ENCODE measurements at regions not wholly inside any gene's neighbourhood (a gene's known extent, or its start where the extent isn't known, plus 50 kb on each side); places are given as distances from the start of the nearest gene placed in this dataset.
"Not testable (repeated sequence)": the region's sequence is repeated elsewhere in the genome, so short reads cannot be mapped to it uniquely, and the experiment has no call there.

- Mint-ChIP-seq H3K4me1 (no peaks in the 10 kb centered on the region), H3K9me3 (no peaks in the 10 kb centered on the region), H3K27me3 (ENCODE audit: low read depth) (peaks cover 4% of the 10 kb centered on the region), H3K4me3 (no peak overlapping the region), H3K36me3 (ENCODE audit: low read depth) (no peaks in the 10 kb centered on the region), H3K27ac (no peak overlapping the region)
- TF ChIP-seq CTCF (IDR thresholded peaks at IDR 0.05; ENCODE audit: unreplicated experiment in 3 of 3): no peak
These were observed 163.0 kb upstream of the DAB1 start for GRCh38 chr1:57586842-57587241.

GRCh38 chr1:57578680-57579079, 154.8 kb upstream of the DAB1 start:
- Mint-ChIP-seq H3K27ac (no peak overlapping the region), H3K9me3 (no peaks in the 10 kb centered on the region), H3K27me3 (ENCODE audit: low read depth) (no peaks in the 10 kb centered on the region), H3K36me3 (ENCODE audit: low read depth) (no peaks in the 10 kb centered on the region), H3K4me1 (no peaks in the 10 kb centered on the region), H3K4me3 (no peak overlapping the region)
- TF ChIP-seq CTCF (IDR thresholded peaks at IDR 0.05; ENCODE audit: unreplicated experiment in 3 of 3): no peak

- H3K4me3 Mint-ChIP-seq: no peak overlapping the region
- H3K36me3 Mint-ChIP-seq (ENCODE audit: low read depth): no peaks in the 10 kb centered on the region
- H3K27me3 Mint-ChIP-seq (ENCODE audit: low read depth): no peaks in the 10 kb centered on the region
These were observed 154.2 kb upstream of the DAB1 start for GRCh38 chr1:57578099-57578498.

GRCh38 chr1:57576756-57577155, 152.9 kb upstream of the DAB1 start:
- no peak for TF ChIP-seq CTCF (IDR thresholded peaks at IDR 0.05; ENCODE audit: unreplicated experiment in 3 of 3)
- H3K27ac Mint-ChIP-seq: no peak overlapping the region

More at GRCh38 chr1:57578099-57578498, 154.2 kb upstream of the DAB1 start:
- Mint-ChIP-seq H3K4me1 (no peaks in the 10 kb centered on the region), H3K27ac (no peak overlapping the region), H3K9me3 (no peaks in the 10 kb centered on the region)
- TF ChIP-seq CTCF (IDR thresholded peaks at IDR 0.05; ENCODE audit: unreplicated experiment in 3 of 3): no peak

GRCh38 chr1:57572016-57572415, 148.2 kb upstream of the DAB1 start:
- no peak for TF ChIP-seq CTCF (IDR thresholded peaks at IDR 0.05; ENCODE audit: unreplicated experiment in 3 of 3)
- Mint-ChIP-seq H3K27ac (no peak overlapping the region), H3K9me3 (peaks cover 22% of the 10 kb centered on the region), H3K36me3 (ENCODE audit: low read depth) (peaks cover 10% of the 10 kb centered on the region), H3K27me3 (ENCODE audit: low read depth) (no peaks in the 10 kb centered on the region), H3K4me3 (no peak overlapping the region), H3K4me1 (no peaks in the 10 kb centered on the region)

More at GRCh38 chr1:57576756-57577155, 152.9 kb upstream of the DAB1 start:
- Mint-ChIP-seq H3K27me3 (ENCODE audit: low read depth) (no peaks in the 10 kb centered on the region), H3K4me1 (no peaks in the 10 kb centered on the region), H3K36me3 (ENCODE audit: low read depth) (no peaks in the 10 kb centered on the region), H3K9me3 (no peaks in the 10 kb centered on the region), H3K4me3 (no peak overlapping the region)

GRCh38 chr1:57558066-57558465, 134.2 kb upstream of the DAB1 start:
- H3K27me3 Mint-ChIP-seq (ENCODE audit: low read depth); H3K27ac Mint-ChIP-seq; H3K36me3 Mint-ChIP-seq (ENCODE audit: low read depth); H3K4me3 Mint-ChIP-seq; H3K4me1 Mint-ChIP-seq: not testable (repeated sequence)
- peaks cover 11% of the 10 kb centered on the region for H3K9me3 Mint-ChIP-seq

All from nephron (organoid).